ENCODE measurements at regions not wholly inside any gene's neighbourhood (a gene's known extent, or its start where the extent isn't known, plus 50 kb on each side); places are given as distances from the start of the nearest gene placed in this dataset.

- no peaks in the 10 kb centered on the region for H3K4me1 Mint-ChIP-seq
- no peak overlapping the region for H3K4me3 Mint-ChIP-seq
- Histone ChIP-seq H3K27ac (ENCODE audit: low read length) (no peak overlapping the region), H3K36me3 (ENCODE audit: control insufficient read depth, insufficient read depth, low read length) (no peaks in the 10 kb centered on the region), H3K27me3 (ENCODE audit: control insufficient read depth, insufficient read depth, low read length) (no peaks in the 10 kb centered on the region), H3K4me3 (ENCODE audit: low read length) (no peak overlapping the region), H3K9me3 (ENCODE audit: control insufficient read depth, insufficient read depth, low read length) (peaks cover 3% of the 10 kb centered on the region), H3K4me1 (ENCODE audit: control insufficient read depth, insufficient read depth, low read length) (no peaks in the 10 kb centered on the region)
- DNase-seq, result no peak
- intact Hi-C loops (cut with micrococcal nuclease), result no loop called here
- no peak for ATAC-seq
- peaks cover 8% of the 10 kb centered on the region for H3K36me3 Mint-ChIP-seq
- no peaks in the 10 kb centered on the region for H3K27me3 Mint-ChIP-seq (ENCODE audit: low read depth in 2 of 2)
- H3K27ac Mint-ChIP-seq, result no peak overlapping the region
- 83% methylated on average over 1 of the region's 2 CpGs for WGBS (ENCODE audit: insufficient coverage)
- H3K9me3 Mint-ChIP-seq, result peaks cover 10 to 11% of the 10 kb centered on the region in 2 donors
- TF ChIP-seq, protein P1, sequence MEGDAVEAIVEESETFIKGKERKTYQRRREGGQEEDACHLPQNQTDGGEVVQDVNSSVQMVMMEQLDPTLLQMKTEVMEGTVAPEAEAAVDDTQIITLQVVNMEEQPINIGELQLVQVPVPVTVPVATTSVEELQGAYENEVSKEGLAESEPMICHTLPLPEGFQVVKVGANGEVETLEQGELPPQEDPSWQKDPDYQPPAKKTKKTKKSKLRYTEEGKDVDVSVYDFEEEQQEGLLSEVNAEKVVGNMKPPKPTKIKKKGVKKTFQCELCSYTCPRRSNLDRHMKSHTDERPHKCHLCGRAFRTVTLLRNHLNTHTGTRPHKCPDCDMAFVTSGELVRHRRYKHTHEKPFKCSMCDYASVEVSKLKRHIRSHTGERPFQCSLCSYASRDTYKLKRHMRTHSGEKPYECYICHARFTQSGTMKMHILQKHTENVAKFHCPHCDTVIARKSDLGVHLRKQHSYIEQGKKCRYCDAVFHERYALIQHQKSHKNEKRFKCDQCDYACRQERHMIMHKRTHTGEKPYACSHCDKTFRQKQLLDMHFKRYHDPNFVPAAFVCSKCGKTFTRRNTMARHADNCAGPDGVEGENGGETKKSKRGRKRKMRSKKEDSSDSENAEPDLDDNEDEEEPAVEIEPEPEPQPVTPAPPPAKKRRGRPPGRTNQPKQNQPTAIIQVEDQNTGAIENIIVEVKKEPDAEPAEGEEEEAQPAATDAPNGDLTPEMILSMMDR (IDR thresholded peaks at IDR 0.05), result no peak
Measured at GRCh38 chr10:65213170-65213569, 1692.0 kb downstream of the REEP3 start.

DNA sequence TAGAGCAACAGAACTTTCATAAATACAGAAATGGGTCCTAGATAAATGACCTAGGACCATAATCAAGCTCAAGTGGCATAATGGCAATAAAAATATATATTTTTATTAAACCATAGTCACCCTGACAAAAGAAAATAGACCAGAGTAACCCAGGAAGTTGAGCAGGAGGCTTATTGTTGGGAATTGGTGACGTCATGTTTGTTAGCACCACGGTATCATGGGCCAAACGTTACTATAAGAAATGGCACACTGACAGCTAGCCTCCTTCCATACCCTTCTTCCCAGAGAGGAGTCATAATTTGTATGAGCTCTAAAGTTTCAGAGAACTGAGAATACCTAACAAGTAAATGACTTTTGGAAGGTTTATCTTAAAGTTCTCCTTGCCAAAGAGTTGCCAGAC lies 1698.2 kb downstream of the REEP3 start:
- ATAC-seq (no peak), DNase-seq (no peak)
- no peak overlapping the region for H3K4me3 Mint-ChIP-seq
- H3K27ac ChIP-seq (ENCODE audit: low read length), result no peak overlapping the region
- no peaks in the 10 kb centered on the region for H3K27me3 Mint-ChIP-seq (ENCODE audit: low read depth in 2 of 2)
- H3K9me3 ChIP-seq (ENCODE audit: control insufficient read depth, insufficient read depth, low read length), result peaks cover under 1% of the 10 kb centered on the region
- H3K27ac Mint-ChIP-seq, result no peak overlapping the region
- TF ChIP-seq, protein P1 (IDR thresholded peaks at IDR 0.05), result no peak
- H3K9me3 Mint-ChIP-seq, result peaks cover 7 to 21% of the 10 kb centered on the region in 2 donors
- H3K4me1 ChIP-seq (ENCODE audit: control insufficient read depth, insufficient read depth, low read length), result no peaks in the 10 kb centered on the region
- H3K36me3 Mint-ChIP-seq, result no peaks in the 10 kb centered on the region
- H3K4me1 Mint-ChIP-seq, result no peaks in the 10 kb centered on the region
- WGBS (ENCODE audit: insufficient coverage), result 86% methylated on average over 1 of the region's 3 CpGs
- no peaks in the 10 kb centered on the region for H3K27me3 ChIP-seq (ENCODE audit: control insufficient read depth, insufficient read depth, low read length)
- H3K4me3 ChIP-seq (ENCODE audit: low read length), result no peak overlapping the region
- no peaks in the 10 kb centered on the region for H3K36me3 ChIP-seq (ENCODE audit: control insufficient read depth, insufficient read depth, low read length)
- intact Hi-C loops (cut with micrococcal nuclease), result no loop called here

DNA sequence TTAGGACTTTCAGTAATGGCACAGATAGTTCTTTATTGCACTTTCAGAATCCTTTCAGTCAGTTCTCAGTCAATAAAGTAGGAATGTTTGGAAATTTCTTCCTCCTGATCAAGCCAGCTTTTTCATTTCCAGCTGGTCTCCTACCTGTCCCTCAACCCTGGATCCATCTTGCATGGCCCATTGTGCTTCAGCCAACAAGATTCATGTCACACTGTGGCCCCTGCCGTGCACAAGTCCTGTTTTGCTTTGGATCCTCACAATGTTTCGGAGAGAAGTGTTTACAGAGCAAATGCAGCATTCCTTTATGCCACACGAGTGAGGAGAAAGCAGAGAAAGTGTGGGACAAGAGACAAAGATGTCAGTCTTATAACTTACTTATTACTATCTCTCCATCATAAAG lies 1694.7 kb upstream of the LRRTM3 start:
- Histone ChIP-seq H3K4me3 (ENCODE audit: low read length) (no peak overlapping the region), H3K4me1 (ENCODE audit: control insufficient read depth, insufficient read depth, low read length) (no peaks in the 10 kb centered on the region), H3K36me3 (ENCODE audit: control insufficient read depth, insufficient read depth, low read length) (no peaks in the 10 kb centered on the region), H3K27ac (ENCODE audit: low read length) (no peak overlapping the region), H3K9me3 (ENCODE audit: control insufficient read depth, insufficient read depth, low read length) (peaks cover 3% of the 10 kb centered on the region), H3K27me3 (ENCODE audit: control insufficient read depth, insufficient read depth, low read length) (no peaks in the 10 kb centered on the region)
- intact Hi-C loops (cut with micrococcal nuclease), result no loop called here
- Mint-ChIP-seq H3K4me3 (no peak overlapping the region), H3K36me3 (no peaks in the 10 kb centered on the region), H3K9me3 (peaks cover 9 to 11% of the 10 kb centered on the region in 2 donors), H3K27ac (no peak overlapping the region), H3K27me3 (ENCODE audit: low read depth in 2 of 2) (no peaks in the 10 kb centered on the region), H3K4me1 (no peaks in the 10 kb centered on the region)
- DNase-seq, result no peak
- no peak for ATAC-seq
- TF ChIP-seq, protein P1 (IDR thresholded peaks at IDR 0.05), result no peak
- 62% methylated on average over 3 of the region's 3 CpGs for WGBS (ENCODE audit: insufficient coverage)

DNA sequence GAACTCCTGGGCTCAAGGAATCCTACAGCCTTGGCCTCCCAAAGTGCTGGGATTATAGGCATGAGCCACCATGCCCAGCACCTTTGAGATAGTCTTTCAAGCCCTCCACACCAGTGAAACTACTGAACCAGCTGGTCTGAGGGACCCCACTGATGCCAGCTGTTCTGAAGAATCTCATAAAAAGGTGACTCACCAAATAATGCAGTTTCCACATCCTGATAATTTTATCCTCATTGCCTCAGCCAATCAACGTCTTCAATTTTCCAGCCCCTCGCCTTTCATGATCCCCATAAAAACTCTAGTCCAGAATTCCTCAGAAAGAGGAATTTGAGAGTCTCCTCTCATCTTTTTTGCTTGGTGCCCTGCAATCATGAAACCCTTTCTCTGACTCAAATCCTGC lies 1691.6 kb upstream of the LRRTM3 start:
- no peaks in the 10 kb centered on the region for H3K4me1 ChIP-seq (ENCODE audit: control insufficient read depth, insufficient read depth, low read length)
- intact Hi-C loops (cut with micrococcal nuclease), result no loop called here
- Mint-ChIP-seq H3K9me3 (peaks cover 6 to 12% of the 10 kb centered on the region in 2 donors), H3K36me3 (no peaks in the 10 kb centered on the region), H3K27ac (no peak overlapping the region), H3K27me3 (ENCODE audit: low read depth in 2 of 2) (no peaks in the 10 kb centered on the region), H3K4me3 (no peak overlapping the region), H3K4me1 (no peaks in the 10 kb centered on the region)
- H3K4me3 ChIP-seq (ENCODE audit: low read length), result no peak overlapping the region
- H3K27ac ChIP-seq (ENCODE audit: low read length), result no peak overlapping the region
- no peaks in the 10 kb centered on the region for H3K27me3 ChIP-seq (ENCODE audit: control insufficient read depth, insufficient read depth, low read length)
- ATAC-seq (no peak), DNase-seq (no peak)
- WGBS (ENCODE audit: insufficient coverage), result 84% methylated on average over 2 of the region's 2 CpGs
- TF ChIP-seq, protein P1 (IDR thresholded peaks at IDR 0.05), result no peak
- peaks cover 3% of the 10 kb centered on the region for H3K9me3 ChIP-seq (ENCODE audit: control insufficient read depth, insufficient read depth, low read length)
- H3K36me3 ChIP-seq (ENCODE audit: control insufficient read depth, insufficient read depth, low read length), result no peaks in the 10 kb centered on the region

All from natural killer cell (primary cell).